ENCODE measurements at regions not wholly inside any gene's neighbourhood (a gene's known extent, or its start where the extent isn't known, plus 50 kb on each side); places are given as distances from the start of the nearest gene placed in this dataset.

DNA sequence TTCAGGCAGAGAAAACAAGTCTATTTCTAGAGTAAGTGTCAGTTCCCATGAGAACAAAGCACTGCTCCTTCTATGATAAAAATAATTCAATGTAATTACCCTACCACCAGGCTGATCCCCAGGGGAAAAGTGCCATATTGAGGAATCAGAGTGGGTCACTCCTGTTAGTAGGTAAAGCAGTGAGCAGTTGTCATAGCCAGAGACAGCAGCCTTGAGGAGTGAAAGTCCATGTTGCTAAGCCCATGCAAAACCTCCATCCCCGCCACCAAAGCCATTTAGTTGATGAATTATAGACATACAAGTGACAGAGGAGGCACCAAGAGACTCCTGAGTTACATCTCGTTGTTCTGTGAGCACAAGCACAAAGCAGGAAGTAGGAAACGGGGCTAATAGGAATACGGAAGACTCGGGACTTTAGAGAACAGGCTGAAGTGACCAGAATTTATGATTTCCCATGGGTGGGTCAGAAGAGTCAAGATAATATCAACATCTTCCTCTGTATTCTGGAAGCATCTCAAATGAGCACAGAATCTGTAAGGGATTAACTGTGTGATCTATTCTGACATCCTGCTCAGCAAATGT, 197.9 kb downstream of the MAFB start:
- DNase-seq (ENCODE audit: low read depth in 2 of 2): no peak

DNA sequence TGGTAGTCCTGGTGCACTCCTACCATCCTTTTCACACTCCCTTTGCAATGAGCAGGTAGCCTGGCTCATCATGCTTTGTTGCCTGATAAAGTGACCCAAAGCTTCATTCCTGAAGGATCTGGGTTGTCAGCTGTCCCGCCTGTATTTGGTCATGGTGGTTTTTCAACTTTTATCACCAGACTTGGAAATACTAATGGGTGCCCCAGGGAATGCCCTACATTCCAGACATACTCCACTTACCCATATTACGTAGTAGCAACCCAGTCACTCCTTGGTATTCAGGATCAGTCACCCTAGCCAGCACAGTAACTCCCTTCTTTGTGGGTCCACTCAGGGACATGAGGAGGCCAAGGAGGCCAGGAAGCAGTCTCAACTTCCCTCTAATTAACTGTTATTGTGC, 199.2 kb downstream of the MAFB start:
- DNase-seq (ENCODE audit: low read depth in 2 of 2): no peak

DNA sequence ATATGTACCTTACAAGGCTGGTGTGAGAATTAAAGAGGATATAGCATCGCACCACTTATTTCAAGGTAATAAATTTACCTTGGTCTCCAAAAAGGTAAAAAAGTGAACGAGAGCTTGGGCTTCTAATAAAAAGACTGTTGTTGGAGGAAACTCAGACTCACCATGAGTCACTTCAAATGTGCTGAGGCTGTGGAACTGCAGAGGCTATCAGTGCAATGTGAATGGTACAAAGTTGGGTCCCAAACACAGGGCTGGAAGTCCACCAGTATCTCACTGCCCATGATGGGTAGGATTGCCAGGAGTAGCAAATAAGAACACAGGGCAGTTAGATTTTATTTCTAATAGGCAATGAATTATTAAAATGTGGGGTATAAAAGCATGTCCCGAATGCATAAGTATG, 200.6 kb downstream of the MAFB start:
- DNase-seq (ENCODE audit: low read depth in 2 of 2): no peak

DNA sequence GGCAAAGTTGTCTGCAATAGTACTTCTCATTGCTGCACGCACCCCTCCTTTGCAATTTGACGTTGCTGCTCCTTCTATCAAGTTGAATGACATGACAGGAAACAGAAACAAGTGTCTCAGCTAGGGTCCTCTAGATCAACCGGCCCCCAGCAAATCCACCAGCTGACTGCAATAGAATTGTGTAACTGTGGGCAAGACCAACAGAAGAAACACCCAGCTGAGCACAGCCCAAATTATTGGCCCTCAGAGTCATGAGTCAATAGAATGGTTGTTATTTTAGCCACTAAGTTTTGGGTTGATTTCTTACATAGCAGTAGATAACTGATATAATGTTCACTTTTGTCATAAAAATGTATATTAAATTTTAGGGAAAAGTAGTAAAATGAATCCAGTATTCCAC, 202.7 kb downstream of the MAFB start:
- DNase-seq (ENCODE audit: low read depth in 2 of 2): no peak

DNA sequence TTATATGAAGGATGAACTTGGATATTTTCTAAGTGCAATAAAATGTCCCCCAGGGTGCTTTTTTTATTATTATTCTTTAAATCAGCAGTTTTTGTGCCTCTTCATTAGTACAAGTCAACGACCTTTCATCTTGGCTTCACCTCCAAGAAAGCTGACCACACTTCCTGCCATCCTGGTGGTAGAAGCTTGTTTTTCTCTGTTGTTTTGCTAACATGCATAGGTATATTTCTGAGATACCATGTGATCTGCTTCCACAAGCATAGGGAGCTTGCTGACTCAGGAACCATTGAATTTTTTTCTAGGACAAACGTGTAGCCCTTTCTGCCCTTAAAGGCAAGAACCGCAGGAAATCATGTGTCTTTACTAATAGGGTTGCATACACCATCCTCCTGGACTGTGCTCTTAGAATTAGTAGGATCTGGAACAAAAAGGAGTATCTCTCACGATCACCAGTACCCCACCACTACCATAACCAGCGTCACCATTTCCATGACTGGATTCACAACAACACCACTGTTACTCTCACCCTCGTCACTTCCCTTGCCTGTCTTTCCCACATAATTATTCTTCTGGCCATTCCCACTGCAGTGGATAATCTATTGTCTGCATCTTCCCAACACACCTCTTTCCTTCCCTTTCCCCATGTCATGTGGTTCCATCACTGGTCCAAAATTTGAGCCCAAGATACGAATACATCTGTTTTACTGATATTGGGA, 207.1 kb downstream of the MAFB start:
- DNase-seq (ENCODE audit: low read depth in 2 of 2): no peak

DNA sequence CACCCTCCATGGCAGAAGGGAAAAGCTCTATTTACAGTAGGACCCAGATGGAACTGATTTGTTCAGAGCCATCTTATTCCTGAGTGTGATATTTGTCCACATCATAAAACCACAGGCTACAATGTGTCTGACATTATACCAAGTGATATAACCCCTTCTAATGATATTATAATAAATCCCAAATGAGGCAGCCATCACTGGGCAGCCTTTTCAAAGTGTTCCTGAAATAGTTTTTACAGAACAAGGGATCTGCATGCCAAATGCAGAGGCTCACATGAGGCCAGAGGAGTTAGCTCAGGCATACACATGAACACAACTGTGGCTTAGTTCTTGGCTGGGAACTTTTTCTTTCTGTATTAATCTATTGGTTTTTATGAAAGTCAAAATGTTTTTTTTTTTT, 207.7 kb downstream of the MAFB start:
- DNase-seq (ENCODE audit: low read depth in 2 of 2): no peak

DNA sequence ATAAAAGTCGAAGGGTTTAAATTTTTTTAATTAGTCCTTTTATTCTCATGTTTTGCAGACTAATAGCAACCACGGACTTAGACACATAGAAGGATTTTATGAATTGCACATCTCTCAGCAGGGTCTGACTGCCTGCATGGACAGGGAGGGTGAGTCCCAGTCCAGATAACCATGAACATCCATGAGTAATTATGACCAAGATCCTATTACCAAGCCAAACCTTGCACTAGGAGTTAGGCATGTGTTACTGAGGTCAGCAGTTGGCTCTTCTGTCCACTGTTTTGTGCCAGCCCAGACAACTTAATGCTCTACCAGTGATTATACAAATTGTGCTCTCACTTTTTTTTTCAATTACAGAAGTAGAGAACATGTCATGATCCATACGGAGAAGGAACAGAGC, 211.2 kb downstream of the MAFB start:
- no peak for DNase-seq (ENCODE audit: low read depth in 2 of 2)

DNA sequence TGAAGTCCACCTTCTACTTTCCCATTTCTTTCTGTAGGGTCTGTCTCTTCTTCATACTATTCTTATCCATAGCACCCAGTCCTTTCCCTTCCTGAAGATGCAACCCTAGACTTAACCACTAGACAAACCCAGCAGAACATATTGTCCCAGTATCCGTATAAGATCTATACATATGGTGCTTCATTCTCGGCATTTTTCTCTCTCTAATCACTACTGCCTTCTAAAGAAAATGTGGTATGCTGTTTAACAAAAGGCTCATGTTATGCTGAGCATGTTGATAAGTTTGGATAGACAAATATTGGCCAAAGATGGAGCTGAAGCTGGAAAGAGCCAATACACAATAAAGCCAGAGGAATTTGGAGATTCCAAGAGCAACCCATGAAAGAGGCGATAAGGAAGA, 212.6 kb downstream of the MAFB start:
- no peak for DNase-seq (ENCODE audit: low read depth in 2 of 2)

DNA sequence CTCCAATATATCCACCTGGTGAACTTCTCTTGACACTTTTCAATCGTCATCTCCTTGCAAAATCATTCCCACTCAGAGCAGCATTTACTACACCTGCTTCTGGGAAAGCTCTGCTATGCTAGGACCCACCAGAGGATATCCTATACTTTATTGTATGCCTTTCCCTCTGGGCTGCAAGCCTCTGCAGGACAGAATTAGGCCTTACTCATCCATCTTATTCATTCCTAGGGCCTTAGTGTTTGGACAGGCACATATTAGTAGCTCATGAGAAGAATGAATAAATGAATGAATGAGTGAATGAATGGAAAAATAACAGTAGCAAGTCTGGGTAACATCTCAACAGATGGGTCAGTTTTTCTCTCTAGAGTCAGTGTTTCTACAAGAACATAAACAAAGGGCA, 216.1 kb downstream of the MAFB start:
- DNase-seq (ENCODE audit: low read depth in 2 of 2): no peak

DNA sequence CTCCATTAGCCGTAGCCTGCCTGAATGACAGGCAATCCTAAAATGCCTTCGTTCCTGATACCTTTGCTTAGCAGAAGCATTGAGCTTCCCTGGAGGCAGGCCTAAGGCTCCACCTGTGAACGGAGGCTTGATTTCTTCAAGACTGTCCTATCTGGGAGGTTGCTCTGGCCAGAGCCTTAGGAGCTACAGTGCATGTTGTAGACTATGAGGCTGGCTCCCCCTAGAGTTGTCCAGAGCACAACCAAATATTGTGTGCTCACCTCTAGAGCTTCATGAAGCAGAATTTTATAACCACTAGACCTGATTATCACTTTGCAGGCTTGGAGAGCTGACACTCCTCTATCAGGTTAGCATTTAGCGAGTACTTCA, 217.8 kb downstream of the MAFB start:
- no peak for DNase-seq (ENCODE audit: low read depth in 2 of 2)

DNA sequence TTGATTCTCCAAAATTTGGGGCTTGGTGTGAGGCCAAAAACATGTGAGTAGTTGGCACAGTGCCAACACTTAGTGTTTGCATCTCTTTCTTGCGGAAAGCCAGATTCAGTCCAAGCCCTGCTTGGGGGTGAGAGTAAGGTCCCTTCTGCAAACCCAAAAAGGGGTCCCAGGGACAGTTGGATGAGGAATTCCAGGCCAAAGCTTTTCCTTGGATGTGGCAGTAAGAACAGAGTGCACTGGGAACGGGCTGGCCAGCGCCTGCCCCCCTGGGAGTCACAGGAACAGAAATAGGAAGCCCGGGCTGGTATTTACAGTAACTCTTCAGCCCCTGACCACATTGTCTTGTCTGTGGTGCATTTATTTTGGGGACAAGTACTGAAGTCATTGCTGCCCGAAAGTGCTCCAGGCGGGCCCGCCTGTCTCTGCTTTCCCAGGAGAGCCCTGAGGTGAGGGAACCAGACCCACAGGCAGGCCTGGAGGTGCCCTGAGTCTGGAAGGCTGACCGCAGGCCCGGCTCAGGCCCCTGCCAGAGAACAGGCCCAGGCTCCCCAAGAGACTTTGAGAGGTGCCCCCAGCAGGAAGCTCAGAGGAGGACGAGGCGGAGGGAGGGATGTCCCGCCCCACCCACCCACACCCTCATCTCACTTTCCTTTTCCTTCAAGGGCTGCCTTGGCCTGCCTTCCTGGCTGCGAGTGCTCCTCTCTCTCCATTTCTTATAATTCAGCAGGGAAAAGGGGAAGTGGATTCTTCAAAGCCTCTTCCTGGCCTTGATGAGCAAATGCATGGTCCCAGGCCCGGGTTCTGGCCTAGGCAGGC, 218.4 kb downstream of the MAFB start:
- DNase-seq (ENCODE audit: low read depth in 2 of 2): no peak

DNA sequence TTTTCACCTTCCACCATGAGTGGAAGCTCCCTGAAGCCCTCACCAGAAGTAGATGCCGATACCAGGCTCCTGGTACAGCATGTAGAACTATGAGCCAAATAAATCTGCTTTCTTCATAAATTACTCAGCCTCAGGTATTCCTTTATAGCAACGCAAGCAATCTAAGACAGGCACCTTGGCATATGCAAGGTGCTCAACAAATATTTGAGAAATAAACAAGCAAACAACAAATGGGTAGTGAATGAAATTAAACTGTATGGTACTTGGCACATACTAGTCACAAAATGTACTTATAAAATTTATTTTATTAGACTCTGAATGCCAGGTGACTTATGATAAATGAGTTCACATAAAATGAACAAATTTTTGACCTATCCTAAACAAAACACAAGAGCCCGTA, 220.3 kb downstream of the MAFB start:
- DNase-seq (ENCODE audit: low read depth in 2 of 2): no peak

DNA sequence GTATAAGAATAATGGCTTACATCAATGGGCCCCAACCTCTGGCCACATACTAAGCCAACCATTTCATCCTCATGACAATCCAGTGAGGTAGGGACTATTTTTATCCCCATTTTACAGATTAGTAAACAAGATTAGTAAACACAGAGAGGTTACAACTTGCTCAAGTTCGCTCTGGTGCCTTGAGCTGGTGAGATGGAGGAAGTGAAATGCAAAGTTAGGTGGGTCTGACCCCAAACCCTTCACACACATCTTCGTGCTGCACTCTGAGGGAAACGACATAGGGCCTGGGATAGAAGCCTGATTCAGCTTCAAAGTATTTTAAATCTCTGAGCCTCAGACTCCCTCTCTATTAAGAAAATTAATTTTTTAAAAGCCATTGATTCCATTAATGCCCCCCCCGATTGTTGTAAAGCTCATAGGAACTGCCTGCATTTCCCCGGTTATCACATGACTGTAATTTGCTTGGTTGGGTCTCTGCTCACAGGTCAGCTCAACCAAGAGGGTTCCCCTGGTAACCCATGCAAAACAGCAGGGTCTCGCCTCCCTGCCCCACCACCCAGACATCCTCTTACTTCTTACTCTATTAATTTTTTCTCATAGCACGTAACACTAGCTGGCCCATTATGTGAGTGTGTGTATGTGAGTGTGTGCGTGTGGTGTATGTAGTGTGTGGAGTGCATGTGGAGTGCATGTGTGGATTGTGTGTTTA, 221.2 kb downstream of the MAFB start:
- no peak for DNase-seq (ENCODE audit: low read depth in 2 of 2)

DNA sequence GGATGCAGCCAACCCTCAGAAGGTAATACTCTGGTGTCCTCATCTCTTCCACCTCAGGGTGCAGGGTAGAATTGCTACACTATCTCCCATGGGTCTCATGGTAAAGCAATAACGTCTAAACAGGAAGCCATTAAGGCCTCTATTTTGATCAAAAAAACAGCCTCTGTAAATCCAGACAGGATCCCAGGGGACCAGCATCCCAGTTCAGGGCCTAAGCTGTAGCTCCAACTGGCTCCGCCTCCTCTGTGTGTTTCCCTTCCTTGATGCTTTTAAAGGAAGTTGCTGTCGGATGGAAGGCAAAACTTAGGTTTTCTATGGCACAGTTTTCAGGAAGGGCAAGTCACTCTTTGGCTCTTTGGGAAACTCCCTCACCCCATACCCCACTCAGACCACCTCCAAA, 222.0 kb downstream of the MAFB start:
- DNase-seq (ENCODE audit: low read depth in 2 of 2): no peak

DNA sequence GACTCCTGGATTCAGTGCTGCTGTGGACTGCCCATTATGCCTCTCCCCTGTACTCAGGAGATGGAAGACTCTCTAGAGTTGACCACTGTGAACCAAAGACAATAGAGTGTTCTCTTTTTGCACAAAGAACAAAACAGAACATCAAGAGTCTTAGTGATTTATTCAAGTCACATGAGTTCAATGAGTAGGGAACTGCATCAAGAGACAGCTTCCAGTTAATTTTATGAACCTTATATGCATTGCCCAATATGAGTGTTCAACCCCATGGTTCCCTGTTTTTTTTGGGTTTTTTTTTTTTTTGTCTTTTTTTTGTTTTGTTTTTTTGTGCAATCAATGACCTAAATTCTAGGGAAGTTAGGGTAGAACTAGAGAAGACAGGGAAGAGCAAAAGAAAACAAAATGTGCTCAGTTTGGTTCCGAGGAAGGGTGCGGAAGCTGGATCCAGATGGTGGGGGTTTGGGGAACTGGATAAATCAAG, 224.3 kb downstream of the MAFB start:
- DNase-seq (ENCODE audit: low read depth in 2 of 2): no peak

DNA sequence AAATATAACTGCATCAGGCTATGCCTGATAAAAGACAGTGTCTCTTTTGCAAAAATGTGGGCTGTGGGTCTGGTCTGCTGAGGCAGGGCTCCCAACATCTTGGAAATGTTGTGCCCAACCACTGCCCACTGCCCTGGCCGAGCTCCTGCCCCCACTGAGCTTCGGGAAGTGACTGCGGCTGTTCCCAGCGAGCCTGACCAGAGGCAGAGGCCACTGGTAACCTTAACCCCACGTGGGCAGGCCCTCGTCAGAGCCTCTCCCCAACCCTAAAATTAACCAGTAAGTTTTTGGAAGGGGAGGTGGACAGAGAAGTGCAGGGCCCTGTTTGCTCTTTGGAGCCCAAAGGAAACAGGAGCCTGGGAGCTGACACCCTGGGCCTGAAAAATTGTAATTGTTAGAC, 225.9 kb downstream of the MAFB start:
- DNase-seq (ENCODE audit: low read depth in 2 of 2): no peak

DNA sequence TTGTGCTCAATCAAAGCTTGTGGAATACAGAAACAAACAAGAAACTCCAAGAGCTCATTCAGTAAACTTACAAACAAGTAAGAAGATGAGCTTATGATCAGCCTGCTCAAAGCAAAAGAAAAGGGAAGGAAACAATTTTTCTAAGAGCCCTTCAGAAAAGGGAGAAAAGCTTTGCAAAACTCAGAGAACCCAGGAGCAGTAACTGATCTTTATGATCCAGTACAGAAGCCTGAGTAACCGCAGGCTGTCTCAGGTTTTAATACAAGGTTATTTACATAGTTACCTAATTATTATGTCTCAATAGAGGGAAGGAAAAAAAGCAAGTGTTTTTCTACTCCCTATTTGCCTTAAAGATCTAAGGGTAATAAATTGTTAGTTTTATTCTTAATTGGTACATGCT, 226.5 kb downstream of the MAFB start:
- DNase-seq (ENCODE audit: low read depth in 2 of 2): no peak

DNA sequence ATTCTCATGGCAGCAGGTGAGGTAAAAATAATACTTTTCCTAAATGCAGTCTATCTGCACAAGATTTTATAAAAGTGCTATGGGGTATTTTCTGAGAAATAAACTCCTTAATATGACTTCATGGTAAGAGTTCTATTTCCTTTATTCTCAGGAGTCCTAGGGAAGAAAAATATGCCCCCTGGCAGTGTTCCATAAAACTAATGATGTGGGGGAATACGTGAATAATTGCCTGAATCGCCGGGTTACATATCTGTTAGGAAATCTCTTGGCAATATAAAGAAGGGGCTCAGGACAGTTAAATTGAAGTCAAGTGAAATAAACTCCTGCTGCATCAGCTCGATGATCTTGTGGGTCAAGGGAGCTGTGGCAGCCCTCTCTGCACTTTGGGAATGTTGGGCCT, 229.7 kb downstream of the MAFB start:
- DNase-seq (ENCODE audit: low read depth in 2 of 2): no peak

DNA sequence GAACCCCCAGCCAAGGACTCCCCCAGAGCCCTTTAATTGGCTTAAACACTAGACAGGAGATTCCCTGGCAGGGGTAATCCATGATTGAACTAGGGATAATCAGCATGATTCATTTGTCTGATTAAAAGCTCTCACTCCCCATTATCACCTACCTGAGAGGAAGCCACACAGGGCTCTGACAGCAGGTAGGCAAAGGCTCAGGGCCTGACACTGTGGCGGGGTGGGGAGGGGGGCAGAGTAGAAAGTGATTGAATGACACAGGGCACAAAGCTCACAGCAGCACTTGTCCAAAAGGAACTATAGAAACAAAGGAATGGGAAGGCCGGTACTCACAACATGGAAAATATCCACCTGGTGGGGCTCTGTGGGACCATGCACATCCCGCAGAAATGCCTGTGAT, 231.6 kb downstream of the MAFB start:
- no peak for DNase-seq (ENCODE audit: low read depth in 2 of 2)

DNA sequence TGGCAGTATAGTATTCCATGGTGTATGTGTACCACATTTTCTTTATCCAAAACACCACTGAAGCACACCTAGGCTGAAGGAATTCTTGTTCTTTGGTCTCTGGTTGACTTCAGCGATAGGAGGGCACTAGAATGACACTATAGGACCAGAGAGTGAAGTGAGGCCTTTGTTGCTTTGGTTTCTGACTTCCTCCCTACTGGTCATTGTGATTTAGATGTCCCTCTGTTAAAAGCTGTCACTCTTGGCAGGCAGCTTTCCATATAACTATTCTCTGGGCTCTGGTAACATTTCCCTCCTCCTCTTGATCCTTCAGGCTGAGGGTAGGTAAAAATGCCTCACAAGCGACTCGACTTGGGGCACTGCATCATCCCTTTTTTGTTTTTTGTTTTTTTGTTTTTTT, 236.3 kb downstream of the MAFB start:
- no peak for DNase-seq (ENCODE audit: low read depth in 2 of 2)

DNA sequence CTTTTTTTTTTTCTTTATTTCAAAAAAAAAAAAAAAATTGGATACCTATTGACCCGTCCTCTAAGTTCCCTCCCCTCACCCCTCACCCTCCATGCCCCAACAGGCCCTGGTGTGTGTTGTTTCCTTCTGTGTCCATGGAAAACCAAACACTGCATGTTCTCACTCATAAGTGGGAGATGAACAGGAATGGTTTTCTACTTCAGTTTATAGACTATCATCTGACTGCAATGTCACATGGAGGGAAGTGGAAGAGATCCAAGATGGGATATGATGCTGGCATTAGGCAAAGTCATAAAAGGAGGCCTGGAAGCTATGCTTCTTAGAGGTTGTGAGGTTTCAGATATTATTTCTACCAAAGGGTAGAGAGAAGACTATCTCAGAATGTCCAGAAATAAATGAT, 237.5 kb downstream of the MAFB start:
- DNase-seq (ENCODE audit: low read depth in 2 of 2): no peak

DNA sequence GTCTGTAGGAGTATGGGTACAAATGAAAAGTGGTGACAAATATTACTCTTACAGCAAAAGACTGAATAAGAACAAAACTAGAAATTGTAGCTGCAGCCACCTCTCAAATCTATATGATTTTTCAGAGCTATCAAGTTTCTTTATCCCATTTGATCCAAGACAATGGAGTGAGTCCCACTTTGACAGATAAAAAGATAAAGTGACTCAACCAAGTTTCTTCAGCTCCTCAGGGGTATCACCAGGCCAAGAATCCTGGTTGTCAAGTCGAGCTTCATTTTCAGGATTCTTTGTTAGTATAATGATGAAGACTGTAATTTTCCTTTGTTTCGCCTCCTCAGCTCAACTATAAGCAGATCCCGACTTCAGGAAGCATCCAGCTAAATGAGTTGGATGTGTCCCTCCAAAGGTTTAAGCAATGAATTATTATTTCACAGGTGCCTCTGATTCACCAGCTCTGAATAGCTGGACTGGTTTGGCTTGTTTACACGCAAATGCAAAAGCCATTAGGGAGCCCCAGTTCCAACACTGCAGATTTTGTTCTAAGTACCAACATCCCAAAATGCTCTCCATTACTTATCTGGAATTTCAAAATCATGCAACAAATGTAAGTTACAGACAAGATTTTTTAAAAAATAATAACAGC, 238.9 kb downstream of the MAFB start:
- no peak for DNase-seq (ENCODE audit: low read depth in 2 of 2)

All from stimulated activated CD8-positive, alpha-beta memory T cell treated with anti-CD3 and anti-CD28 coated beads, Interleukin-2, amount 100 ng/mL, for 48 hours (primary cell).